Neural cell (in vitro differentiated cells): ENCODE measurements at regions not wholly inside any gene's neighbourhood (a gene's known extent, or its start where the extent isn't known, plus 50 kb on each side); places are given as distances from the start of the nearest gene placed in this dataset.

Experiments used
- H2AFZ ChIP-seq: fragments of 200-600, 300-800 bp; sonication (generic), shearing (Covaris generic); 2 replicates; pipeline ENCODE4 v1.6.0; 2014; ENCODE audit warnings: low read depth, mild to moderate bottlenecking, antibody characterized with exemption, low read length, moderate library complexity
- H3F3A ChIP-seq: fragments of 200-600 bp; shearing (Covaris generic); 2 replicates; pipeline ENCODE4 v1.6.1; 2016; ENCODE audit warnings: mild to moderate bottlenecking, moderate library complexity, mixed read lengths, antibody characterized with exemption, low read length; ENCODE audit not compliant: insufficient read depth, poor library complexity, severe bottlenecking
- H3K27ac ChIP-seq: fragments of 200-600, 300-800 bp; sonication (generic), shearing (Covaris generic); 2 replicates; pipeline ENCODE4 v1.5.1; 2014; ENCODE audit warnings: mild to moderate bottlenecking, low read length, moderate library complexity
- H3K27me3 ChIP-seq: fragments of 300-800, 200-600 bp; sonication (generic), shearing (Covaris generic); 2 replicates; pipeline ENCODE4 v1.6.0; 2014; ENCODE audit warnings: mild to moderate bottlenecking, low read depth, low read length, moderate library complexity; ENCODE audit not compliant: insufficient read depth
- H3K36me3 ChIP-seq: fragments of 300-800, 200-600 bp; sonication (generic), shearing (Covaris generic); 2 replicates; pipeline ENCODE4 v1.5.1; 2014; ENCODE audit warnings: mild to moderate bottlenecking, antibody characterized with exemption, low read length, moderate library complexity; ENCODE audit not compliant: insufficient read depth
- H3K4me2 ChIP-seq: fragments of 300-800, 200-600 bp; sonication (generic), shearing (Covaris generic); 2 replicates; pipeline ENCODE4 v1.6.0; 2014; ENCODE audit warnings: mild to moderate bottlenecking, low read length
- H3K4me3 ChIP-seq: fragments of 300-800, 200-600 bp; sonication (generic), shearing (Covaris generic); 2 replicates; pipeline ENCODE4 v1.5.1; 2014; ENCODE audit warnings: mild to moderate bottlenecking, low read length, moderate library complexity
- H3K79me2 ChIP-seq: fragments of 200-600 bp; shearing (Covaris generic); replicated peaks from 2 replicates; pipeline ENCODE4 v1.6.0; 2014; ENCODE audit warnings: mild to moderate bottlenecking, low read length, moderate library complexity; ENCODE audit not compliant: insufficient read depth
- H3K9ac ChIP-seq: fragments of 300-800, 200-600 bp; sonication (generic), shearing (Covaris generic); 2 replicates; pipeline ENCODE4 v1.6.1; 2016; ENCODE audit warnings: mild to moderate bottlenecking, low read length, mixed read lengths
- H3K9me2 ChIP-seq: fragments of 200-600 bp; shearing (Covaris generic); 2 replicates; pipeline ENCODE4 v1.6.1; 2016; ENCODE audit warnings: mild to moderate bottlenecking, low read length, mixed read lengths; ENCODE audit not compliant: insufficient read depth
- H3K9me3 ChIP-seq: fragments of 200-600, 300-800 bp; sonication (generic), shearing (Covaris generic); 2 replicates; pipeline ENCODE4 v1.6.1; 2016; ENCODE audit warnings: mild to moderate bottlenecking, mixed run types, low read length, moderate library complexity, mixed read lengths
- H4K20me1 ChIP-seq: fragments of 200-600 bp; shearing (Covaris generic); 2 replicates; pipeline ENCODE4 v1.6.1; 2016; ENCODE audit warnings: mild to moderate bottlenecking, mixed run types; ENCODE audit not compliant: insufficient read depth
- EP300 ChIP-seq: fragments of 450-650 bp; conservative IDR thresholded peaks from 2 replicates; pipeline ENCODE4 v1.6.1; 2014; ENCODE audit warnings: antibody characterized with exemption, mild to moderate bottlenecking, moderate library complexity; ENCODE audit not compliant: poor library complexity, severe bottlenecking
- EZH2 ChIP-seq: fragments of 200-600, 300-800 bp; shearing (Covaris generic), sonication (generic); IDR thresholded peaks from 2 replicates; pipeline ENCODE4 v1.6.1; 2014; ENCODE audit warnings: antibody characterized with exemption, low read length, borderline replicate concordance, mild to moderate bottlenecking; ENCODE audit not compliant: insufficient read depth, poor library complexity, severe bottlenecking
- MXI1 ChIP-seq: fragments of 450-650 bp; conservative IDR thresholded peaks from 2 replicates; pipeline ENCODE4 v1.6.1; 2014; ENCODE audit warnings: antibody characterized with exemption, mild to moderate bottlenecking; ENCODE audit not compliant: poor library complexity, severe bottlenecking
- POLR2AphosphoS5 ChIP-seq: IDR thresholded peaks from 2 replicates; pipeline ENCODE4 v1.6.1; 2012
- RAD21 ChIP-seq: fragments of 450-650 bp; conservative IDR thresholded peaks from 2 replicates; pipeline ENCODE4 v1.6.1; 2014; ENCODE audit warnings: antibody characterized with exemption, mild to moderate bottlenecking, moderate library complexity
- SMC3 ChIP-seq: fragments of 450-650 bp; conservative IDR thresholded peaks from 2 replicates; pipeline ENCODE4 v1.6.1; 2014; ENCODE audit warnings: antibody characterized with exemption, mild to moderate bottlenecking, moderate library complexity; ENCODE audit not compliant: poor library complexity
- TAF1 ChIP-seq: IDR thresholded peaks from 2 replicates; pipeline ENCODE4 v1.6.1; 2012; ENCODE audit warnings: low read depth
- TF ChIP-seq, protein P1 (sequence below): IDR thresholded peaks from 2 replicates; pipeline ENCODE4 v1.6.1; 2012; ENCODE audit warnings: borderline replicate concordance
- TF ChIP-seq, protein P2 (sequence below): fragments of 450-650 bp; IDR thresholded peaks from 2 replicates; pipeline ENCODE4 v1.5.1; 2014; ENCODE audit warnings: antibody characterized with exemption, mild to moderate bottlenecking, moderate library complexity; ENCODE audit not compliant: poor library complexity, severe bottlenecking

DNA sequence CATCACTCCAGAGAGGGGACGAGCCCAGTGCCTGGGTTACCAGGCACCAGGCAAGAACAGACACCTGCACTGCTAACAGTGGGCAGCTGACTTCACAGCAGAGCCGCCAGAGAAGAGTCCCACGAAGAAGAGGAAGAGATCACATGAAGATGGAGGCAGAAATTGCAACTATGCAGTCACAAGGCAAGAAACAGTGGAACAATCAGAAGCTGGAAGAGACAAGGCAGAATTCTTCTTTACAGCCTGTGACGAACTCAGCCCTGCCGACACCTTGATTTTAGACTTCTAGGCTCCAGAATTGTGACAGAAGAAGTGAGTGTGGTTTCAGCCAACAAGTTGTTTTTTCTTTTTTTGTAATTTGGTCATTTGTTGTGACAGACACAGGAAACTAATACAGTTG, 59.2 kb downstream of the IL12A start:
- TF ChIP-seq POLR2AphosphoS5: no peak
- TF ChIP-seq, protein P1, sequence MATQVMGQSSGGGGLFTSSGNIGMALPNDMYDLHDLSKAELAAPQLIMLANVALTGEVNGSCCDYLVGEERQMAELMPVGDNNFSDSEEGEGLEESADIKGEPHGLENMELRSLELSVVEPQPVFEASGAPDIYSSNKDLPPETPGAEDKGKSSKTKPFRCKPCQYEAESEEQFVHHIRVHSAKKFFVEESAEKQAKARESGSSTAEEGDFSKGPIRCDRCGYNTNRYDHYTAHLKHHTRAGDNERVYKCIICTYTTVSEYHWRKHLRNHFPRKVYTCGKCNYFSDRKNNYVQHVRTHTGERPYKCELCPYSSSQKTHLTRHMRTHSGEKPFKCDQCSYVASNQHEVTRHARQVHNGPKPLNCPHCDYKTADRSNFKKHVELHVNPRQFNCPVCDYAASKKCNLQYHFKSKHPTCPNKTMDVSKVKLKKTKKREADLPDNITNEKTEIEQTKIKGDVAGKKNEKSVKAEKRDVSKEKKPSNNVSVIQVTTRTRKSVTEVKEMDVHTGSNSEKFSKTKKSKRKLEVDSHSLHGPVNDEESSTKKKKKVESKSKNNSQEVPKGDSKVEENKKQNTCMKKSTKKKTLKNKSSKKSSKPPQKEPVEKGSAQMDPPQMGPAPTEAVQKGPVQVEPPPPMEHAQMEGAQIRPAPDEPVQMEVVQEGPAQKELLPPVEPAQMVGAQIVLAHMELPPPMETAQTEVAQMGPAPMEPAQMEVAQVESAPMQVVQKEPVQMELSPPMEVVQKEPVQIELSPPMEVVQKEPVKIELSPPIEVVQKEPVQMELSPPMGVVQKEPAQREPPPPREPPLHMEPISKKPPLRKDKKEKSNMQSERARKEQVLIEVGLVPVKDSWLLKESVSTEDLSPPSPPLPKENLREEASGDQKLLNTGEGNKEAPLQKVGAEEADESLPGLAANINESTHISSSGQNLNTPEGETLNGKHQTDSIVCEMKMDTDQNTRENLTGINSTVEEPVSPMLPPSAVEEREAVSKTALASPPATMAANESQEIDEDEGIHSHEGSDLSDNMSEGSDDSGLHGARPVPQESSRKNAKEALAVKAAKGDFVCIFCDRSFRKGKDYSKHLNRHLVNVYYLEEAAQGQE: no peak
- no peak for TF ChIP-seq EP300
- TF ChIP-seq SMC3: no peak
- TF ChIP-seq EZH2: no peak
- no peak overlapping the region for H2AFZ ChIP-seq
- H3K4me2 ChIP-seq: no peak overlapping the region
- H3K27me3 ChIP-seq: no peaks in the 10 kb centered on the region
- no peaks in the 10 kb centered on the region for H4K20me1 ChIP-seq
- no peak overlapping the region for H3K4me3 ChIP-seq
- H3K36me3 ChIP-seq: no peaks in the 10 kb centered on the region
- no peak overlapping the region for H3K27ac ChIP-seq
- H3K9ac ChIP-seq: no peak overlapping the region
- H3K9me3 ChIP-seq: no peaks in the 10 kb centered on the region
- H3K9me2 ChIP-seq: no peaks in the 10 kb centered on the region
- H3F3A ChIP-seq: no peaks in the 10 kb centered on the region
- no peaks in the 10 kb centered on the region for H3K79me2 ChIP-seq

DNA sequence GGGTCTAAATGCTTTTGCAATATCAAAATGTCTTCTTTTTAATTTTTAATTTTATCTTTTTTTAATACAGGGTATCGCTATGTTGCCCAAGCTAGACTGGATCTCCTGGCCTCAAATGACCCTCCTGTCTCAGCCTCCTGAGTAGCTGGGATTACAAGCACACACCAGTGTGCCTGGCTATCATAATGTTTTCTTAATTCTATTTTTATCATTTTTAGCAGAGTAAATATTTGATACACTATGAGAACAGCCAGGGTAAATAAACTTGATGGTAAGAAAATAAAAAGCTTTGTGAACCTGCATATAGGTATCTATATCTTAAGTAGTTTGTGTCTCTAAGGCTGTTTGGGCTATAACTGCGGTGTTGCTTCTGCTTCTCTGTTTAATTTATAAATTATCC, 60.4 kb downstream of the IL12A start:
- no peaks in the 10 kb centered on the region for H3K9me2 ChIP-seq
- no peaks in the 10 kb centered on the region for H3K79me2 ChIP-seq
- H2AFZ ChIP-seq: no peak overlapping the region
- no peaks in the 10 kb centered on the region for H3K36me3 ChIP-seq
- H3K9me3 ChIP-seq: no peaks in the 10 kb centered on the region
- H3K9ac ChIP-seq: no peak overlapping the region
- no peak overlapping the region for H3K27ac ChIP-seq
- H3K27me3 ChIP-seq: no peaks in the 10 kb centered on the region
- H4K20me1 ChIP-seq: no peaks in the 10 kb centered on the region
- H3K4me2 ChIP-seq: no peak overlapping the region
- no peak overlapping the region for H3K4me3 ChIP-seq
- TF ChIP-seq, protein P2, sequence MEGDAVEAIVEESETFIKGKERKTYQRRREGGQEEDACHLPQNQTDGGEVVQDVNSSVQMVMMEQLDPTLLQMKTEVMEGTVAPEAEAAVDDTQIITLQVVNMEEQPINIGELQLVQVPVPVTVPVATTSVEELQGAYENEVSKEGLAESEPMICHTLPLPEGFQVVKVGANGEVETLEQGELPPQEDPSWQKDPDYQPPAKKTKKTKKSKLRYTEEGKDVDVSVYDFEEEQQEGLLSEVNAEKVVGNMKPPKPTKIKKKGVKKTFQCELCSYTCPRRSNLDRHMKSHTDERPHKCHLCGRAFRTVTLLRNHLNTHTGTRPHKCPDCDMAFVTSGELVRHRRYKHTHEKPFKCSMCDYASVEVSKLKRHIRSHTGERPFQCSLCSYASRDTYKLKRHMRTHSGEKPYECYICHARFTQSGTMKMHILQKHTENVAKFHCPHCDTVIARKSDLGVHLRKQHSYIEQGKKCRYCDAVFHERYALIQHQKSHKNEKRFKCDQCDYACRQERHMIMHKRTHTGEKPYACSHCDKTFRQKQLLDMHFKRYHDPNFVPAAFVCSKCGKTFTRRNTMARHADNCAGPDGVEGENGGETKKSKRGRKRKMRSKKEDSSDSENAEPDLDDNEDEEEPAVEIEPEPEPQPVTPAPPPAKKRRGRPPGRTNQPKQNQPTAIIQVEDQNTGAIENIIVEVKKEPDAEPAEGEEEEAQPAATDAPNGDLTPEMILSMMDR: no peak
- H3F3A ChIP-seq: no peaks in the 10 kb centered on the region

DNA sequence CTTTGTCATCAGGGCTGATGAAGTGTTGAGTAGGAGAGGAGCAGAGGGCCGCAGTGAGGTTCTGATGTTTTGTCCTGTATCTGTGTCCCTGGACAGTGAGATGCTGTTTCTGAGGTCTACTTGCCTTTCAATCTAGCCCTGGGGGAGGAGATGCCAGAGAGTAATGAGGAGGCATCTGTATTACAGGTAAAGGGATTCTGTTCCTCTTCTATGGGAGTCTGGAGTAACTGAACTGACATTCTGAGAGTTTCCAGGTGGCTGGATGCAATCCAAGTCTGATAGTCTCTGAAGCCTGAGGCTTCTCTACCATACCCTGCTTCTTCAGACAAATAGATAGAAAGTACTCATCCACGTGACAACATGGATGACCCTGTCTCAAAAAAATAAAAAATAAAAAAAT, 60.9 kb downstream of the IL12A start:
- Histone ChIP-seq H3K9ac (no peak overlapping the region), H3K9me2 (no peaks in the 10 kb centered on the region), H3K4me3 (no peak overlapping the region), H3K79me2 (no peaks in the 10 kb centered on the region), H3K4me2 (no peak overlapping the region), H3K27ac (no peak overlapping the region), H4K20me1 (no peaks in the 10 kb centered on the region), H3K9me3 (no peaks in the 10 kb centered on the region), H3F3A (no peaks in the 10 kb centered on the region), H3K36me3 (no peaks in the 10 kb centered on the region), H2AFZ (no peak overlapping the region), H3K27me3 (no peaks in the 10 kb centered on the region)
- TF ChIP-seq TAF1: no peak
- no peak for TF ChIP-seq SMC3
- TF ChIP-seq MXI1: no peak
- TF ChIP-seq EP300: no peak
- no peak for TF ChIP-seq RAD21
- TF ChIP-seq, protein P1: no peak
- no peak for TF ChIP-seq EZH2
- no peak for TF ChIP-seq POLR2AphosphoS5
- TF ChIP-seq, protein P2: no peak
